DND-41 (cell line): ENCODE measurements at regions not wholly inside any gene's neighbourhood (a gene's known extent, or its start where the extent isn't known, plus 50 kb on each side); places are given as distances from the start of the nearest gene placed in this dataset.

ENCODE experiments used
- ATAC-seq: fragments of 200-7000 bp; cut with Tn5 transposase; 3 replicates; pipeline ENCODE4 v1.9.1; 2021; ENCODE audit warnings: low read depth; ENCODE audit not compliant: insufficient read depth
- DNase-seq: peaks from one replicate; pipeline ENCODE4 v3.0.0-alpha.2; 2020
- H2AFZ ChIP-seq: 2 replicates; pipeline ENCODE4 v1.6.0; 2012; ENCODE audit warnings: low read depth, low read length
- H3K27ac ChIP-seq: 2 replicates; pipeline ENCODE4 v1.5.1; 2012; ENCODE audit warnings: low read length, inconsistent platforms
- H3K27me3 ChIP-seq: fragments of 200-600 bp; sonication (generic); 2 replicates; pipeline ENCODE4 v1.6.0; 2012; ENCODE audit warnings: low read length, mild to moderate bottlenecking, inconsistent platforms; ENCODE audit not compliant: insufficient read depth, poor library complexity
- H3K36me3 ChIP-seq: 2 replicates; pipeline ENCODE4 v1.5.1; 2012; ENCODE audit warnings: low read length, inconsistent platforms; ENCODE audit not compliant: insufficient read depth
- H3K4me1 ChIP-seq: 2 replicates; pipeline ENCODE4 v1.5.1; 2012; ENCODE audit warnings: mild to moderate bottlenecking, low read length; ENCODE audit not compliant: insufficient read depth
- H3K4me2 ChIP-seq: 2 replicates; pipeline ENCODE4 v1.6.0; 2012; ENCODE audit warnings: mild to moderate bottlenecking, moderate library complexity, low read length, inconsistent platforms; ENCODE audit not compliant: insufficient read depth
- H3K4me3 ChIP-seq, 2 experiments: fragments of 200-600 bp in 1 of 2; shearing (Covaris generic) in 1 of 2; 2 replicates each; pipeline ENCODE4 v1.5.1; 2012 to 2016; ENCODE audit warnings: inconsistent platforms in 2 of 2, low read length in 2 of 2, mild to moderate bottlenecking in 2 of 2, low read depth in 1 of 2, moderate library complexity in 1 of 2
- H3K79me2 ChIP-seq: 2 replicates; pipeline ENCODE4 v1.6.0; 2012; ENCODE audit warnings: low read length, inconsistent platforms; ENCODE audit not compliant: insufficient read depth
- H3K9ac ChIP-seq: 2 replicates; pipeline ENCODE4 v1.6.0; 2012; ENCODE audit warnings: low read depth, mild to moderate bottlenecking, inconsistent platforms, low read length, moderate library complexity
- H3K9me3 ChIP-seq: 2 replicates; pipeline ENCODE4 v1.5.1; 2012; ENCODE audit warnings: low read length, moderate library complexity, mild to moderate bottlenecking, inconsistent platforms; ENCODE audit not compliant: insufficient read depth, severe bottlenecking
- H4K20me1 ChIP-seq: 2 replicates; pipeline ENCODE4 v1.6.0; 2012; ENCODE audit warnings: low read length; ENCODE audit not compliant: insufficient read depth
- CTCF ChIP-seq: IDR thresholded peaks from 2 replicates; pipeline ENCODE4 v1.5.1; 2012; ENCODE audit warnings: borderline replicate concordance, low read length, moderate library complexity, mild to moderate bottlenecking; ENCODE audit not compliant: poor library complexity, severe bottlenecking; ENCODE audit errors: extremely low read depth
- EZH2 ChIP-seq: IDR thresholded peaks from 3 replicates; pipeline ENCODE4 v1.6.1; 2012; ENCODE audit warnings: borderline replicate concordance, low read depth, mild to moderate bottlenecking, moderate library complexity, low read length, inconsistent platforms; ENCODE audit not compliant: severe bottlenecking

GRCh38 chr10:121243609-121244241 lies 354.5 kb downstream of the FGFR2 start:
- ATAC-seq (no peak), DNase-seq (no peak)
- Histone ChIP-seq H3K9ac (no peak overlapping the region), H3K36me3 (no peaks in the 10 kb centered on the region), H3K4me1 (no peaks in the 10 kb centered on the region), H4K20me1 (no peaks in the 10 kb centered on the region), H3K4me3 (no peak overlapping the region), H2AFZ (no peak overlapping the region), H3K9me3 (no peaks in the 10 kb centered on the region), H3K27ac (no peak overlapping the region), H3K27me3 (no peaks in the 10 kb centered on the region), H3K79me2 (no peaks in the 10 kb centered on the region), H3K4me2 (no peak overlapping the region)
- TF ChIP-seq EZH2 (no peak), CTCF (no peak)

- Histone ChIP-seq H3K4me3 (no peak overlapping the region), H3K9me3 (no peaks in the 10 kb centered on the region), H3K4me1 (no peaks in the 10 kb centered on the region), H3K79me2 (no peaks in the 10 kb centered on the region), H3K9ac (no peak overlapping the region), H3K4me2 (no peak overlapping the region), H3K27ac (no peak overlapping the region), H3K27me3 (no peaks in the 10 kb centered on the region), H3K36me3 (no peaks in the 10 kb centered on the region), H2AFZ (no peak overlapping the region), H4K20me1 (no peaks in the 10 kb centered on the region)
- DNase-seq, result no peak
- no peak for ATAC-seq
- TF ChIP-seq CTCF (no peak), EZH2 (no peak)
These were observed 353.4 kb downstream of the FGFR2 start for GRCh38 chr10:121244818-121245217.

- no peak overlapping the region for H3K4me3 ChIP-seq
- no peak overlapping the region for H2AFZ ChIP-seq
- TF ChIP-seq CTCF, result no peak
- no peak for TF ChIP-seq EZH2
- H3K9me3 ChIP-seq, result no peaks in the 10 kb centered on the region
- ATAC-seq (no peak), DNase-seq (no peak)
- H3K36me3 ChIP-seq, result no peaks in the 10 kb centered on the region
- no peak overlapping the region for H3K9ac ChIP-seq
- no peaks in the 10 kb centered on the region for H3K4me1 ChIP-seq
- H3K27me3 ChIP-seq, result no peaks in the 10 kb centered on the region
- H4K20me1 ChIP-seq, result no peaks in the 10 kb centered on the region
- no peak overlapping the region for H3K4me2 ChIP-seq
- no peaks in the 10 kb centered on the region for H3K79me2 ChIP-seq
- H3K27ac ChIP-seq, result no peak overlapping the region
These were observed 352.5 kb downstream of the FGFR2 start for GRCh38 chr10:121245754-121246153.
